ENCODE measurements at regions not wholly inside any gene's neighbourhood (a gene's known extent, or its start where the extent isn't known, plus 50 kb on each side); places are given as distances from the start of the nearest gene placed in this dataset.

GRCh38 chr10:61588770-61589211 is 73.9 kb upstream of the CABCOCO1 start (continued):
- TF ChIP-seq, protein P1, sequence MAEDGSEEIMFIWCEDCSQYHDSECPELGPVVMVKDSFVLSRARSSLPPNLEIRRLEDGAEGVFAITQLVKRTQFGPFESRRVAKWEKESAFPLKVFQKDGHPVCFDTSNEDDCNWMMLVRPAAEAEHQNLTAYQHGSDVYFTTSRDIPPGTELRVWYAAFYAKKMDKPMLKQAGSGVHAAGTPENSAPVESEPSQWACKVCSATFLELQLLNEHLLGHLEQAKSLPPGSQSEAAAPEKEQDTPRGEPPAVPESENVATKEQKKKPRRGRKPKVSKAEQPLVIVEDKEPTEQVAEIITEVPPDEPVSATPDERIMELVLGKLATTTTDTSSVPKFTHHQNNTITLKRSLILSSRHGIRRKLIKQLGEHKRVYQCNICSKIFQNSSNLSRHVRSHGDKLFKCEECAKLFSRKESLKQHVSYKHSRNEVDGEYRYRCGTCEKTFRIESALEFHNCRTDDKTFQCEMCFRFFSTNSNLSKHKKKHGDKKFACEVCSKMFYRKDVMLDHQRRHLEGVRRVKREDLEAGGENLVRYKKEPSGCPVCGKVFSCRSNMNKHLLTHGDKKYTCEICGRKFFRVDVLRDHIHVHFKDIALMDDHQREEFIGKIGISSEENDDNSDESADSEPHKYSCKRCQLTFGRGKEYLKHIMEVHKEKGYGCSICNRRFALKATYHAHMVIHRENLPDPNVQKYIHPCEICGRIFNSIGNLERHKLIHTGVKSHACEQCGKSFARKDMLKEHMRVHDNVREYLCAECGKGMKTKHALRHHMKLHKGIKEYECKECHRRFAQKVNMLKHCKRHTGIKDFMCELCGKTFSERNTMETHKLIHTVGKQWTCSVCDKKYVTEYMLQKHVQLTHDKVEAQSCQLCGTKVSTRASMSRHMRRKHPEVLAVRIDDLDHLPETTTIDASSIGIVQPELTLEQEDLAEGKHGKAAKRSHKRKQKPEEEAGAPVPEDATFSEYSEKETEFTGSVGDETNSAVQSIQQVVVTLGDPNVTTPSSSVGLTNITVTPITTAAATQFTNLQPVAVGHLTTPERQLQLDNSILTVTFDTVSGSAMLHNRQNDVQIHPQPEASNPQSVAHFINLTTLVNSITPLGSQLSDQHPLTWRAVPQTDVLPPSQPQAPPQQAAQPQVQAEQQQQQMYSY (CRISPR knock-in tag; IDR thresholded peaks at IDR 0.05) = no peak
- TF ChIP-seq ZNF326 (CRISPR knock-in tag; IDR thresholded peaks at IDR 0.05; ENCODE audit: borderline replicate concordance) = no peak
- TF ChIP-seq TARDBP (CRISPR knock-in tag; IDR thresholded peaks at IDR 0.05) = no peak
- TF ChIP-seq, protein P2, sequence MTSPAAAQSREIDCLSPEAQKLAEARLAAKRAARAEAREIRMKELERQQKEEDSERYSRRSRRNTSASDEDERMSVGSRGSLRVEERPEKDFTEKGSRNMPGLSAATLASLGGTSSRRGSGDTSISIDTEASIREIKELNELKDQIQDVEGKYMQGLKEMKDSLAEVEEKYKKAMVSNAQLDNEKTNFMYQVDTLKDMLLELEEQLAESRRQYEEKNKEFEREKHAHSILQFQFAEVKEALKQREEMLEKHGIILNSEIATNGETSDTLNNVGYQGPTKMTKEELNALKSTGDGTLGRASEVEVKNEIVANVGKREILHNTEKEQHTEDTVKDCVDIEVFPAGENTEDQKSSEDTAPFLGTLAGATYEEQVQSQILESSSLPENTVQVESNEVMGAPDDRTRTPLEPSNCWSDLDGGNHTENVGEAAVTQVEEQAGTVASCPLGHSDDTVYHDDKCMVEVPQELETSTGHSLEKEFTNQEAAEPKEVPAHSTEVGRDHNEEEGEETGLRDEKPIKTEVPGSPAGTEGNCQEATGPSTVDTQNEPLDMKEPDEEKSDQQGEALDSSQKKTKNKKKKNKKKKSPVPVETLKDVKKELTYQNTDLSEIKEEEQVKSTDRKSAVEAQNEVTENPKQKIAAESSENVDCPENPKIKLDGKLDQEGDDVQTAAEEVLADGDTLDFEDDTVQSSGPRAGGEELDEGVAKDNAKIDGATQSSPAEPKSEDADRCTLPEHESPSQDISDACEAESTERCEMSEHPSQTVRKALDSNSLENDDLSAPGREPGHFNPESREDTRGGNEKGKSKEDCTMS (CRISPR knock-in tag; conservative IDR thresholded peaks at IDR 0.05) = no peak
- no peak for TF ChIP-seq FOXA3 (CRISPR knock-in tag; IDR thresholded peaks at IDR 0.05)
- TF ChIP-seq MXD4 (CRISPR knock-in tag; IDR thresholded peaks at IDR 0.05) = no peak
- TF ChIP-seq ZNF343 (CRISPR knock-in tag; IDR thresholded peaks at IDR 0.05) = no peak

DNA sequence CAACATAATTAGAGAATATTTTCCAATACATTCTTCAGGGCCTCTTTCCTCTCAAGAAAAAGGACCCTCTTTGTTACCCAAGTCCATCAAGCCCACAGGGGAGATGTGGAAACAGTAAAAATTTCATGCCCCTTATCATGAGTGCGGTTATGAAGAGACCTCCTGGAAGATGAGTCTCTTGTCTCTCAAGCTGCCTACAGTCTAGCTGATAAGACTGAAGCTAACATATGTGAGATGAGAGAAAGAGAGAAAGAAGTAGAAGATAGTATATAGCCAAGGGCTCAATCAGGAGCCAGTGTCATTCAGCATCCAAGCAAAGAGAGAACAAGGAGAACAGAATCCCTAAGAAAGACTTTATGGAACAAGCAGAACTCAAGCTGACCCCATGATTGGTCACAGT is 75.9 kb upstream of the CABCOCO1 start:
- ChIA-PET POLR2A (no interaction called here), CTCF (ENCODE audit: low intra/inter-chr PET ratio, low total read pairs) (no interaction called here)
- BruUV-seq (replicated peaks) = no TSS peak
- Histone ChIP-seq H4K20me1 (ENCODE audit: insufficient read depth, low read length) (no peaks in the 10 kb centered on the region), H3K36me3 (replicated peaks in 1 of 2; ENCODE audit: control insufficient read depth in 1 of 2, insufficient read depth in 2 of 2, low read length in 2 of 2) (no peaks in the 10 kb centered on the region), H3K27ac (ENCODE audit: extremely low read length, insufficient read depth, low read length) (no peak overlapping the region), H3K9me3 (ENCODE audit: low read length) (no peaks in the 10 kb centered on the region), H3K9ac (ENCODE audit: insufficient read depth, low read depth, low read length) (no peak overlapping the region), H3K79me2 (ENCODE audit: insufficient read depth, low read length) (no peaks in the 10 kb centered on the region), H3K4me1 (ENCODE audit: insufficient read depth, low read length) (no peaks in the 10 kb centered on the region), H3K4me2 (ENCODE audit: low read depth, low read length) (no peak overlapping the region), H3K4me3 (replicated peaks in 1 of 3; ENCODE audit: insufficient read depth in 1 of 3, low read depth in 2 of 3, low read length in 3 of 3) (no peak overlapping the region), H3K27me3 (ENCODE audit: control insufficient read depth in 1 of 2, insufficient read depth in 2 of 2, low read length in 2 of 2) (no peaks in the 10 kb centered on the region; a peak in 1 of 5 replicates), H2AFZ (ENCODE audit: low read length) (no peak overlapping the region)
- DNase-seq (ENCODE audit: low spot score) (no peak), FAIRE-seq (no peak), ATAC-seq (no peak)
- WGBS (ENCODE audit: low lambda C conversion rate) = 30% methylated on average over 1 of the region's 1 CpG
- in situ Hi-C loops (cut with HindIII; ENCODE audit: extremely low pct_ligation_motif_present, low pct_unique_long_range_greater_than_20kb) = no loop called here
- intact Hi-C loops (cut with micrococcal nuclease; ENCODE audit: unreplicated experiment) = no loop called here
- TF ChIP-seq FOXJ3 (CRISPR knock-in tag; IDR thresholded peaks at IDR 0.05; ENCODE audit: borderline replicate concordance) (no peak), GPBP1L1 (CRISPR knock-in tag; IDR thresholded peaks at IDR 0.05) (no peak), ARNT2 (CRISPR knock-in tag; IDR thresholded peaks at IDR 0.05; ENCODE audit: low read depth) (no peak), ZNF460 (CRISPR knock-in tag; IDR thresholded peaks at IDR 0.05; ENCODE audit: borderline replicate concordance) (no peak), NKX3-1 (CRISPR knock-in tag; IDR thresholded peaks at IDR 0.05) (no peak)
